Adrenal gland (tissue), 9 donors: ENCODE measurements at regions not wholly inside any gene's neighbourhood (a gene's known extent, or its start where the extent isn't known, plus 50 kb on each side); places are given as distances from the start of the nearest gene placed in this dataset.
A peak's percentile ranks its signal among the peaks of the same experiment; 100 is the strongest.

Experiments
- DNase-seq, 7 donors: peaks; one replicate each; pipeline ENCODE4 v3.0.0-alpha.2; 2019 to 2020
- H3K27ac ChIP-seq, 5 donors: fragments of 200-600 bp; sonication (generic) in 4 of 5; 1 replicate in 3 of 5; 2 replicates in 2 of 5; pipeline versions ENCODE4 v1.5.1 to v1.8.0; 2016 to 2020; ENCODE audit warnings: mild to moderate bottlenecking in 1 of 5
- H3K27me3 ChIP-seq: fragments of 200-600 bp; 2 replicates; pipeline ENCODE4 v1.8.0; 2021
- H3K36me3 ChIP-seq, 2 donors: fragments of 200-600 bp; replicated peaks in 1 of 2; 1 replicate in 1 of 2; 2 replicates in 1 of 2; pipeline versions ENCODE4 v1.5.1 to v1.8.0; 2018 to 2022
- H3K4me1 ChIP-seq, 2 donors: fragments of 200-600 bp; replicated peaks in 1 of 2; 1 replicate in 1 of 2; 2 replicates in 1 of 2; pipeline versions ENCODE4 v1.5.1 to v1.8.0; 2018 to 2021
- H3K4me3 ChIP-seq, 4 donors: fragments of 200-600 bp; sonication (generic) in 3 of 4; one replicate each; pipeline ENCODE4 v1.5.1; 2016 to 2018
- H3K9me3 ChIP-seq, 3 donors: fragments of 200-600 bp; sonication (generic) in 1 of 3; replicated peaks in 1 of 3; 1 replicate in 2 of 3; 2 replicates in 1 of 3; pipeline versions ENCODE4 v1.5.1 to v1.8.0; 2016 to 2021
- CTCF ChIP-seq, 6 experiments: fragments of 450-650 bp in 4 of 6; fragments of 200-600 bp in 2 of 6; sonication (generic) in 1 of 6; IDR thresholded peaks; 1 replicate in 5 of 6; 2 replicates in 1 of 6; pipeline versions ENCODE4 v1.5.1 to v1.8.0; 2016 to 2021; ENCODE audit warnings: antibody characterized with exemption in 6 of 6, mild to moderate bottlenecking in 2 of 6, moderate library complexity in 1 of 6
- POLR2A ChIP-seq, 2 donors: fragments of 450-650 bp; IDR thresholded peaks; one replicate each; pipeline ENCODE4 v1.6.1; 2017; ENCODE audit warnings: antibody characterized with exemption in 2 of 2, mild to moderate bottlenecking in 2 of 2, moderate library complexity in 1 of 2
- WGBS, 4 donors: extraction: QIAGEN DNeasy Blood & Tissue Kit in 2 of 4; methylation state at CpG; one replicate each; pipeline versions ENCODE4 v1.1.5 to v1.1.7; 2013 to 2017; 5-methylcytosine and 5-hydroxymethylcytosine counted together
- intact Hi-C, 2 donors: fragments of 100-400 bp; cut with DNase I; formaldehyde crosslinking; loops; one replicate each; pipeline versions ENCODE4 v1.14.1 to v1.15.0; 2022 to 2023
- donor health status: healthy with polysubstance abuse.
- donor health status: Bipolar disorder and iron deficiency.
- donor health status: DM: yes; HTN: yes; CAD: no.
- donor health status: DM: no; HTN: no; CAD: no.
- donor health status: DM: no; HTN: no; CAD: no.

DNA sequence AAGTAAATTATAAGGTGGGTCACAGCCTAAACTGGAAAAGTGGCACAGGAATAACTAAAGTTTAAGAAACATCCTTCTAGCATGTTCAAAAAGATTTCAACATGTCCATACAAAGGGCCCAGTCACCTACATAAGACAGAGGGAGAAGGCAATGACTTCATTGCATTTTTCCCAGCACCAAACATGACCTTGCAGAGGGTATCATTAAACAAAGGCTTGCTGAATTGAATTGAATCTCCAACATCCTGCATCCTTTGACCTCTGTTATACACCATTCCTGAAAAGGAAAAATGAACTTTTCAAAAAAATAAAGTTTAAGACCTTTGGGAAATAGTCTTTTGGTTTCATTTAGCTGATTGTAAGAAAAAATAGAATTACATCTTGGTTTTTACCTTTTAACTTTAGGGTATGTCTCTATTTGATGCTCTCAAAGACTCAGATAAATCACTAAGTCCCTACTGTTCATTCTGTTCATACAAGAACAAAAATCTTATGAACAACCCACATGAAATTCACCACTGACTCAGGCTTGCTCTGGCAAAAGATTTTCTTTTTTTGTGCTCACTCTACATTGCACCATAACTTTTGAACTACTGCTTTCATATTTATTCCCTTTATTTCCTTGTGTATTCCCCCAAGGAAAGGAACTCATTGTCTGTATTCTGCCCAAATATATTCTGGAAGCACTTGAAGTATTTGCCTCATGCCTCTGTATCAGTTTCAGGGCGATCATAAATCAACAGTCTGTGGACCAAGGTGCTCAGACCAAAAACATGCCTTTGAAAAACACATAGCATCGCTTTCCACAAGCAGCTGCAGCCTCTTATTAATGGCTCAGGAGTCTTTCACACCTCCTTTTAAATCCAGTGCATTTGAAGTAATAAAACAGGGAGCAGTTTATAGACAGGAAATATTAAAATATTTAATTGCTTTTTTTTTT is 121.7 kb downstream of the DUSP6 start:
- H3K9me3 ChIP-seq, result no peaks in the 10 kb centered on the region
- H3K27me3 ChIP-seq, result no peaks in the 10 kb centered on the region
- no peak overlapping the region for H3K4me3 ChIP-seq
- no peaks in the 10 kb centered on the region for H3K36me3 ChIP-seq
- DNase-seq, result no peak
- H3K4me1 ChIP-seq, result no peaks in the 10 kb centered on the region
- 48 to 70% (median 56%) methylated on average over 2 of the region's 2 CpGs for WGBS, 4 donors
- H3K27ac ChIP-seq, result no peak overlapping the region
- TF ChIP-seq POLR2A (IDR thresholded peaks at IDR 0.05) (no peak), CTCF (IDR thresholded peaks at IDR 0.05) (no peak)
- intact Hi-C loops, result no loop called here

DNA sequence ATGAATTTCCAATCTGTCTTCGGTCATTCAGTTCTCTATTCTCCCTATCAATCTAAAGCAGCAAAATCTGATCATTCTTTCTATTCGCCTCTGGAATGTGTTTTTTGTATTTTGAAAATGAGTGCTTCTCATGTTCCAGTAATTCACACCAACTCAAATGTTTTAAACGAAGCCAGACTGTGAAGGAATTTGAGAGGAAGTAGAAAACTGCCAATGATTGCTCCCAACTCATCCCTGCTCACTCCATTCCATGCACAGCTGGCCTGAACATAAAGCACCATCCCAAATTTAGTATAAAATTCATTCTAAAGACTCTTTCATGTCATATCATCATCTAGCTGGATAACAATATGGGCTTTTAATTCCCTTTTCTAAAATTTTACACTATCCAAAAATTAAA is 123.8 kb downstream of the DUSP6 start:
- intact Hi-C loops, result no loop called here

DNA sequence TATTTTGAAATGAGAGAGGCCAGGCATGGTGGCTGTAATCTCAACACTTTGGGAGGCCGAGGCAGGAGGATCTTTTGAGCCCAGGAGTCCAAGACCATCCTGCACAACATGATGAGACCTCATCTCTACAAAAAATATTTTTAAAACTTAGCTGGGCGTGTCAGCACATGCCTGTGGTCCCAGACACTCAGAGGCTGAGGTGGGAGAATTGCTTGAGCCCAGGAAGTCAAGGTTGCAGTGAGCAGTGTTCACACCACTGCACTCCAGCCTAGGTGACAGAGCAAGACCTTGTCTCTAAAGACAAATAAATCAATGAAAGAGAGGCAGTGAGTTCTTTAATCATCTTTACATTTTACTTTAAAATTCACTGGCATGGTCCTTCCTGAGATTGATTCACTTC is 124.5 kb downstream of the DUSP6 start:
- Histone ChIP-seq H3K4me1 (no peaks in the 10 kb centered on the region), H3K36me3 (no peaks in the 10 kb centered on the region), H3K27me3 (no peaks in the 10 kb centered on the region), H3K4me3 (no peak overlapping the region), H3K9me3 (no peaks in the 10 kb centered on the region), H3K27ac (no peak overlapping the region)
- no peak for TF ChIP-seq CTCF (IDR thresholded peaks at IDR 0.05)
- no peak for TF ChIP-seq POLR2A (IDR thresholded peaks at IDR 0.05)
- intact Hi-C loops, result no loop called here
- 86 to 95% (median 91%) methylated on average over 2 of the region's 2 CpGs for WGBS, 4 donors
- no peak for DNase-seq

More for the DNA sequence above, 123.8 kb downstream of the DUSP6 start:
- Histone ChIP-seq H3K9me3 (no peaks in the 10 kb centered on the region), H3K4me1 (no peaks in the 10 kb centered on the region), H3K27ac (no peak overlapping the region), H3K27me3 (no peaks in the 10 kb centered on the region), H3K4me3 (no peak overlapping the region), H3K36me3 (no peaks in the 10 kb centered on the region)
- WGBS, 4 donors, result 56 to 82% (median 81%) methylated on average over 3 of the region's 3 CpGs
- DNase-seq, result no peak
- TF ChIP-seq POLR2A (IDR thresholded peaks at IDR 0.05) (no peak), CTCF (IDR thresholded peaks at IDR 0.05) (no peak)

GRCh38 chr12:89225808-89226411 is 126.4 kb downstream of the DUSP6 start:
- no peak overlapping the region for H3K4me3 ChIP-seq
- 59 to 75% (median 70%) methylated on average over 3 of the region's 3 CpGs for WGBS, 4 donors
- no peaks in the 10 kb centered on the region for H3K9me3 ChIP-seq
- intact Hi-C loops, result no loop called here
- H3K27ac ChIP-seq, result no peak overlapping the region
- peak in 1 of 7 donors; percentile 26 for DNase-seq
- TF ChIP-seq CTCF (IDR thresholded peaks at IDR 0.05) (no peak), POLR2A (IDR thresholded peaks at IDR 0.05) (no peak)
- no peaks in the 10 kb centered on the region for H3K4me1 ChIP-seq
- no peaks in the 10 kb centered on the region for H3K27me3 ChIP-seq
- H3K36me3 ChIP-seq, result no peaks in the 10 kb centered on the region
